ENCODE measurements at regions not wholly inside any gene's neighbourhood (a gene's known extent, or its start where the extent isn't known, plus 50 kb on each side); places are given as distances from the start of the nearest gene placed in this dataset.

DNA sequence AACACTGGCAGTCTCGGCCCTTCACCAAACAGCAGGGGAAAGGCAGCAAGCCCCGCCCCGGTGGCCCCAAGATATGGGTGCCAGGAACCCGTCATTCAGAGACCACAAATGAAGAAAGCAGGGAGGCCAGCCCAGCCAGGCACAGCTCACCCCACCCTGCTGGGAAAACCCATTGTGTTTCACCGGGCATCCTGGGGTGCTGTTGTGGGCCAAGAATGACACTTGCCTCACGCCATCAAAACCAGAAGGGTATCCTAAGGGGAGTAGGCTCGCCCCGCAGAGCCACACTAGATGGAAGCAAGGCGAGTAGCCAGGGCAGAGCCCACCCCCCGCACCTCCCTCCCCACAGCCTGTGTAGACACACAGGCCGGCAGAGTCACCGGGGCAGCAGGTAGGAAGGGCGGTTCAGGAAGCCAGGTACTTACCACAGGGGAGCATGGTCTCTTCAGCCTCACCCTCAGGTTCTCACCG is 72.5 kb upstream of the KCNMA1 start:
- no peak for DNase-seq

DNA sequence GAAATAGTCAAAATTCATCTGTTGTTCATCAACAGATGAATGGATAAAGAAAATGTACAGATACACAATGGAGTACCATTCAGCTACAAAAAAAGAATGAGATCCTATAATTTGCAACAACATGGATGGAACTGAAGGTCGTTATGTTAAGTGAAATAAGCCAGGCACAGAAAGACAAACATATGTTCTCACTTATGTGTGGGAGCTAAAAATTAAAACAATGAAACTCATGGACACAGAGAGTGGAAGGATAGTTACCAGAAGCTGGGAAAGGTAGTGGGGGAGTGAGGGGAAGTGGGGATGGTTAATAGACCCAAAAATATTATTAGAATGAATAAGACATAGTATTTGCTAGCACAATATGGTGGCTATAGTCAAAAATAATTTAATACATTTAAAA is 70.0 kb upstream of the KCNMA1 start:
- DNase-seq, result no peak

DNA sequence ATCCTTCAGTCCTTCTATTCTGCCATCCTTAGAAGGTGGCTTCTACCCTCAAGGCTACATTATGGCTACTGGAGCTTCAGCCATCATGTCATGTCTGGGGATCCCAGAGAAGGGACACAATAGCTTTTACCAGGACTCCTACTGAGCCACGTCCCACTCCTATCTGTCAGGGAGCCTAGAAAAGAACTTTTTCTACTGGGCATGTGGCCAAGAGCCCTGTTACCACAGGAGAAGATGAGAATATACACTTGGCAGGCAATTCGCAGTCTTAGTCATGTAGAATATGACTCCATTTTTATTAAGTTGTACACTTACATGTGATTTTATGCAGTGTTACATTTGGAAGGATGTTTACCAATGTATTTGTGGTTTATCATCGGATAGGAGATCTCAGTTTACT is 64.6 kb upstream of the KCNMA1 start:
- DNase-seq, result no peak

DNA sequence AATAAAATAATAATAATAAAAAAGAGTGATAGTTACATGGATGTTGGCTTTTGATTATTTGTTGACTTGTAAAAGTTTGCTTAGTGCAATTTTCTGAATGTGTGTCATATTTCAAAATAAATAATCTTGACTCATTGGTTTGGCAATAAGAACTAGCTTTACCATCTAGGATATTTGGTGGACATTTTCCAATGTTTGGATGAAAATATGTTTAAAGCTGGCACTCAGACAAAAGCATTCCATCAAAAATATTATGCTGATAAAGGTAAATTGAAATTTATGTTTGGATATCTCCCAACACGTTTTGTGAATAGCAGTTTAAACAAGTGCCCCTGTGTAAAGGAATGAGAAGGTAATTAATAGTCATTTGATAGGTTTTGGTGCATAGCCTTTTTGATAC is 62.5 kb upstream of the KCNMA1 start:
- no peak for DNase-seq

DNA sequence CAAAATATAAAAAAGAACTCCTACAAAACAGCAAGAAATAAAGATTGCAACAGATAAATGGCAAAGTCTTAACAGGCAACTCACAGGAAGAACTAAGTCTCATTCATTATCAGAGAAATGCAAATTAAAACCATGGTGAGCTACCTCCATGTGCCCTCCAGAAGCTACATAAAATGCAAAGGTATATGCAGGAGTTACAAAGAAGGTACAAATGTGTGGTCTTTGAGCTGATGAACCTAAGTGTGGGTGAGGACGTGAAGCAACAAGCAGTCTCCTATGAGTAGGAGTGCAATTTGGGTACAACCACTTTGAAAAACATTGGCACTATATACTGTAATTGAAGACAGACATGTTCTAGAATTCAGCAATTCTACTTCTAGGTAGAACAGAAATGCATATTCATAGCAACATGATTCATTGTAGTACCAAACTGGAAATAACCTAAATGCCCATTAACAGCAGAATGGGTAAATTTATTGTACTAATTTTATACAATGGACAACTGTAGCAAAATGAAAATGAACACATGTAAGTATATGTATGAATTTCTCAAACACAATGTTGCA is 61.6 kb upstream of the KCNMA1 start:
- DNase-seq, result no peak

DNA sequence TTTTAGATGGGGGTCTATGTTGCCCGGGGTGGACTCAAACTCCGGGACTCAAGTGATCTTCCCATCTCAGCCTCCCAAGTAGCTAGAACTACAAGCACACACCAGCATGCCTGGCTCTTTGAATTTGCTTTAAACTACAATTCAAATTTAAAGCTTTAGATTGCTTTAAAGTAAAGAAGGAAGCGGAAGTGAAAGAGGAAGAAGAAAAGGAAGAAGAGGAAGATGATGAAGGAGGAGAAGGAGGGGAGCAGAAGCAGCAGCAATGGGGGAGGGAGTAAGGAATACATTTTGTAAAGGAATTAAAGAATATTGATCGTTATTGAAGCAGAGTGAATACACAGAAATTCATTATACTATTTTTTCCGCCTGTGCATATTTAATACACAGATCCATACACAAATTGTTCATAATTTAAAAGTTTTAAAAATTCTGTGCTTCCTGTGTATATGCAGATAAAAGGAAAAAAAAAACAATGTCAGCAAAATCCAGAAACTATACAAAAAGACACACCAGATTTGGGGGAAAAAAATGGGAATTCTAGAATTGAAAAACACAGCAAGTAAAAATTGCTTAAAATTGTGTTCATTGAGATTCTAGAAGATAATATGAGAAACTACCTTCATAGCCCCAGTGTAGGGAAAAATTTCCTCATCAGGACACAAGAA is 60.8 kb upstream of the KCNMA1 start:
- no peak for DNase-seq

DNA sequence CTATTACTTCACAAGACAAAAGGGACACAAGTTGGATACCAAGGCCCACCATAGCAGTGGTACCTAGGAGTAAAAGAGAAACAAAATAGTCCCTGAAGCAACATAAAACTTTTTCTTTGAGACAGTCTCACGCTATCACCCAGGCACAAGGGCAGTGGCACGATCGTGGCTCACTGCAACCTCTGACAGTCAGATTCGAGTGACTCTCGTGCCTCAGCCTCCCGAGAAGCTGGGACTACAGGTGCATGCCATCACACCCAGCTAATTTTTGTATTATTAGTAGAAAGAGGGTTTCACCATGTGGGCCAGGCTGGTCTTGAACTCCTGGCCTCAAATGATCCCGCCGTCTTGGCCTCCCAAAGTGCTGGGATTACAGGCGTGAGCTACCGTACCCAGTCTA is 59.0 kb upstream of the KCNMA1 start:
- DNase-seq, result no peak

DNA sequence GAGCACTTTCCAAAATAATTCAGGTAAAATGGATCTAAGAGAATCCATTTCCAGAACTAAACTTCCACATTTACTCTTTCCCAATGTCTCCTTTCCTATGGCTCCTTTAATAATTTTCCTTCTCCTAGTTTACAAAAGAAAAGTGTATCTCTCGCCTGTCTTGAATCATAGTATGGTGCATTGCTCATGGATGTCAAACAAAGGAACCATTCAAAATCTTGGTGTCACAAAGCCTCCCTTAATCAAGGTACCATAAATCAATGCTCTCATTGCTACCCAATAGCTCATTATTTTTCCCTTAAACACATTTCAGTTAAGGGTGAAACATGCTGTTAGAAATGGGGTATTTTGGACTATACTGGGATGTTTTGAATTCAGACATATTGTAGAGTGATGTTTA is 57.6 kb upstream of the KCNMA1 start:
- DNase-seq, result no peak

DNA sequence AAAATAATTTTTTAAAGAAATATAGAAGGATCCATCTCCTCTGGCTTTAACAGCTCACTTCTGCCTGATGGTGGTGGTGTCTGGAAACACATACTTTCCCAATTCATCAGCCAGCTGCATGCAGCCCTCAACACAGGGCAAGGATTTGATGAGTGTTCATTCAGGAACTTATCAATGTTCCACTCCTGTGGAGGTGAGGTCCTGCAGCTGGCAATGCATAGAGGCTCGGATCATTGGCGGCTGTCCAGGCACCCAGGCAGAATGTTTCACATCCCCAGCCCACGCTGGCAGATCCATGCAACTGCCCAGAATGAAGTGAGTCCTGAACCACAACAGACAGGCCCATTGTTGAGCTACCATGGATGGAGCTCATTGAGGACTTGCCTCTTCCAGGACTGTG is 55.2 kb upstream of the KCNMA1 start:
- no peak for DNase-seq

DNA sequence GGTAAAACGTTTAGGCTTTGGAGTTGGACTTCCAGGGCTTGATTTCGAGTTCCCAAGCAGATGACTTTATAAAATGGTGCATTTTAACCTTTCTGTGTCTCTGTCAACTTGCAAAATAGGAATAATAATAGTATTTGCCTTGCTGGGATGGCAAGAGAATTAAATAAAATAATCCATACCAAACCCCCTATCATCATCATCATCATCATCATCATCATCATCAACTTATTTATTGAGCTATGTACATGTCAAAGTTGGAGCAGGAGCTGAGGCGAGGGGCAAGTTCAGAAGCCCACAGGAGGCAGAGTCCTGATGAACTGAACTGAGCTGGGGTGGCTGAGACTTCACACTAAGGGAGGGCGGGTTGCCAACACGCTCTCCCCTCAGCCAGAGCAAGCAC is 51.7 kb upstream of the KCNMA1 start:
- no peak for DNase-seq

DNA sequence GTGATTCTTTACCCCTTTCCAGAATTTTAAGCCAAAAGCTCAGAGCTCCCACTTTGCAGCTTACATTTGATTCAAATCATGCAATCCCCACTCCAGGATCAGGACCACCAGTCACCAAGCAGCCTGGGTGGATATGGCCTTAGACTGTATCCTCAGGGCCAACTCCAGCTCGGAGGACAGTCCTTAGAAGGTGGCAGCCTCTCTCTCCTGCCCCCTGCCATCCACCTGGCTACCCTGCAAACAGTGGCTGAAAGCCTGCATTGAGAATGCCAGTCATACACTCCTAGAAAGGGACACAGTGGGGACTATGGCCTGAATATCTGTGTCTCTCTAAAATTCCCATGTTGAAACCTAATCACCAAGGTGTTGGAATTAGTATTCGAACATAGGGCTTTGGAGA is 50.0 kb upstream of the KCNMA1 start:
- no peak for DNase-seq
